Activated CD8-positive, alpha-beta T cell treated with anti-CD3 and anti-CD28 coated beads for 36 hours (primary cell): ENCODE measurements at regions not wholly inside any gene's neighbourhood (a gene's known extent, or its start where the extent isn't known, plus 50 kb on each side); places are given as distances from the start of the nearest gene placed in this dataset.

Experiments used
- ATAC-seq: fragments of 200-7000 bp; cut with Tn5 transposase; one replicate; pipeline ENCODE4 v1.10.0; 2021; ENCODE audit warnings: mild to moderate bottlenecking, moderate library complexity
- CTCF ChIA-PET: fragments of 350-600 bp; sonication (Branson Sonifier 250); formaldehyde crosslinking; loops from one replicate; lab custom pipeline; 2021; ENCODE audit warnings: antibody characterized with exemption; lab: Charles Lee
- POLR2A ChIA-PET: fragments of 350-600 bp; sonication (Branson Sonifier 250); formaldehyde crosslinking; loops from one replicate; lab custom pipeline; 2021; ENCODE audit warnings: antibody characterized with exemption; lab: Charles Lee
- DNase-seq: peaks from one replicate; pipeline ENCODE4 v3.0.0-alpha.2; 2020
- H3K27ac Mint-ChIP-seq: one replicate; pipeline ENCODE4 v1.8.0; 2021; ENCODE audit warnings: mild to moderate bottlenecking, mixed read lengths
- H3K27me3 Mint-ChIP-seq: one replicate; pipeline ENCODE4 v1.8.0; 2021; ENCODE audit warnings: mixed read lengths
- H3K36me3 Mint-ChIP-seq: one replicate; pipeline ENCODE4 v1.8.0; 2021; ENCODE audit warnings: low read depth, mixed read lengths
- H3K4me1 Mint-ChIP-seq: one replicate; pipeline ENCODE4 v1.8.0; 2021; ENCODE audit warnings: low read depth, mixed read lengths
- H3K4me3 Mint-ChIP-seq: one replicate; pipeline ENCODE4 v1.8.0; 2021; ENCODE audit warnings: mild to moderate bottlenecking, moderate library complexity, mixed read lengths
- H3K9me3 Mint-ChIP-seq: one replicate; pipeline ENCODE4 v1.8.0; 2021; ENCODE audit warnings: mixed read lengths
- intact Hi-C: fragments of 100-400 bp; cut with micrococcal nuclease; formaldehyde crosslinking; loops from one replicate; pipeline ENCODE4 v1.10.0; 2022
- TF ChIP-seq, protein P1 (sequence below): fragments of 200-600 bp; IDR thresholded peaks from one replicate; pipeline ENCODE4 v1.8.0; 2022; ENCODE audit warnings: antibody characterized with exemption, mild to moderate bottlenecking

DNA sequence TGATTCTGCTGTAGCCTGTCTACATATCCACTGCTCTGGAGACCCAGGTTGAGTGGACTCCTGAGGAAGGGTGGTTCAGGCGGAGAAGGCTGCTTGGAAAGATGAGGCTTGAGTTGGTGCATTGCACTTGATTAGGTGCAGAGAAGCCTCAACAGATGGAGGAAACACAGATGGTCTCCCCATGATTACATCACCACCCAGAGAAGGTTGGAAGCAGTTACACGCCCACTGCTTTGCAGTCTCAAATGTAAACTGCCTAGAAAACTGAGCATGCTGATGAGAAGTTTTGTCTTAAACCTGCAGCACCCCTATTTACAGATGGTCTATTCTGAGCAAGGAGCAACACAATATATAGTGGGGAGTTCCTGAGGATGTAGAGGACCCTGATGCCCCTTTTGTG is 266.6 kb downstream of the PIK3R1 start:
- H3K36me3 Mint-ChIP-seq: no peaks in the 10 kb centered on the region
- H3K27me3 Mint-ChIP-seq: peaks cover 8% of the 10 kb centered on the region
- no peaks in the 10 kb centered on the region for H3K9me3 Mint-ChIP-seq
- no peak overlapping the region for H3K27ac Mint-ChIP-seq
- H3K4me3 Mint-ChIP-seq: no peak overlapping the region
- CTCF ChIA-PET: no interaction called here
- TF ChIP-seq, protein P1, sequence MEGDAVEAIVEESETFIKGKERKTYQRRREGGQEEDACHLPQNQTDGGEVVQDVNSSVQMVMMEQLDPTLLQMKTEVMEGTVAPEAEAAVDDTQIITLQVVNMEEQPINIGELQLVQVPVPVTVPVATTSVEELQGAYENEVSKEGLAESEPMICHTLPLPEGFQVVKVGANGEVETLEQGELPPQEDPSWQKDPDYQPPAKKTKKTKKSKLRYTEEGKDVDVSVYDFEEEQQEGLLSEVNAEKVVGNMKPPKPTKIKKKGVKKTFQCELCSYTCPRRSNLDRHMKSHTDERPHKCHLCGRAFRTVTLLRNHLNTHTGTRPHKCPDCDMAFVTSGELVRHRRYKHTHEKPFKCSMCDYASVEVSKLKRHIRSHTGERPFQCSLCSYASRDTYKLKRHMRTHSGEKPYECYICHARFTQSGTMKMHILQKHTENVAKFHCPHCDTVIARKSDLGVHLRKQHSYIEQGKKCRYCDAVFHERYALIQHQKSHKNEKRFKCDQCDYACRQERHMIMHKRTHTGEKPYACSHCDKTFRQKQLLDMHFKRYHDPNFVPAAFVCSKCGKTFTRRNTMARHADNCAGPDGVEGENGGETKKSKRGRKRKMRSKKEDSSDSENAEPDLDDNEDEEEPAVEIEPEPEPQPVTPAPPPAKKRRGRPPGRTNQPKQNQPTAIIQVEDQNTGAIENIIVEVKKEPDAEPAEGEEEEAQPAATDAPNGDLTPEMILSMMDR: no peak
- intact Hi-C loops: no loop called here
- DNase-seq (no peak), ATAC-seq (no peak)
- POLR2A ChIA-PET: no interaction called here
- H3K4me1 Mint-ChIP-seq: no peaks in the 10 kb centered on the region

DNA sequence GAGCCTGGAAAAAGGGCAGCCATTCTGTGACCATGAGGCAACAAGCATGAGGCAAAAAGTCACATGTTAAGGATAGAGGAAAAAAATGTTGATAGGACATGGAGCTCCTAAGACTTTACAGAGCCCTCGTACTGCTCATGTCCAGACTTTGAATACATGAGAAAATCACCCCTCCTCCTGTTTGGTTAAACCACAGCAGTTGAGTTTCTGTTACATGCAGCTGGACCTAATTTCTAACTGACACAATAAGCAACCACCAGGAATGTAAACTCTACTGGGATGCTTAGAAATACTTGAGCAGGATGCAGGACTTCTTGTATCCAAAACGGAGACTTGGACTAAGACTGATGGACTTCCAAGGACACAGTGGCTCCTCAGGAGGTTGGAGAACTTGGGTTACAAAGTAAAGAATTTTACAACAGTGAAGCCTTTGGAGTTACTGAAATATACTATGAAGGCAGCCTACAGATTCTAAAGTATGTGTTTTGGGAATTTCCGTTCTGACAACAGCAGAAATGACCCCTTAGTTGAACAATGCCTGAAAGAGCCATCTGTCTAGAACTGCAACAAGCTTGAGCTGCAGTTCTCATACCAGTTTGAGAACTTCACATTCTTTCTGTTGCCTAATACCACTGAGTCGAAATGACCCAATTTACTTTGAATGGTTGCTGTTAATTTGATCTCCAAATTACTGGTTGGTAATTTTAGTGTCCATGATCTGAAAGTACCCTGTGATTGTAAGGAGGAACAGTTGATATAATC is 268.9 kb downstream of the PIK3R1 start:
- intact Hi-C loops: no loop called here
- POLR2A ChIA-PET: no interaction called here
- H3K27me3 Mint-ChIP-seq: peaks cover 8% of the 10 kb centered on the region
- H3K4me1 Mint-ChIP-seq: no peaks in the 10 kb centered on the region
- TF ChIP-seq, protein P1: no peak
- ATAC-seq: no peak
- no peak for DNase-seq
- H3K36me3 Mint-ChIP-seq: no peaks in the 10 kb centered on the region
- H3K9me3 Mint-ChIP-seq: no peaks in the 10 kb centered on the region
- CTCF ChIA-PET: interaction anchor here (1.1 kb wide), 1 partner anchor 24 kb away, joined by 3 read pairs; no protein-coding TSS in a partner anchor
- H3K4me3 Mint-ChIP-seq: no peak overlapping the region
- H3K27ac Mint-ChIP-seq: no peak overlapping the region

DNA sequence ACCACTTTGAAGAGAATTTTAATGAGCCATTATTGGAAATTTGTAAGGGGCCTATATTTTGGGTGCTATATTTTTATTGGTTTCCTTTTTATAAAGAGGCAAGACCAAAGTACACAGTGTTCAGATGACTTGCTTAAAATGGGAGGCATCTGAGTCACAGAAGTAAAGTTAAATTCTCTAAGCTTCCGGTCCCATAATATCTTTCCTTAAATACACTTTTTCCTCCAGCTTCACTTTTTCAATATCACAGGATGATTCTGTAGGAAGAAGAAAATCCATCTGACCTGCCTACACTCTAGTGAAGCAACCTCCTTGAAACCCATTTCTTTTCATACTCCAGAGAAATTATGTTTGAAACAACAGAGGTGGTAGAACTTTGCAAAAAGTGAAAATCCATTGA is 274.0 kb downstream of the PIK3R1 start:
- POLR2A ChIA-PET: no interaction called here
- no peak for ATAC-seq
- Mint-ChIP-seq H3K27ac (no peak overlapping the region), H3K36me3 (no peaks in the 10 kb centered on the region), H3K4me3 (no peak overlapping the region), H3K9me3 (no peaks in the 10 kb centered on the region), H3K27me3 (peaks cover 8% of the 10 kb centered on the region), H3K4me1 (no peaks in the 10 kb centered on the region)
- DNase-seq: no peak
- TF ChIP-seq, protein P1: no peak
- CTCF ChIA-PET: no interaction called here
- intact Hi-C loops: no loop called here

DNA sequence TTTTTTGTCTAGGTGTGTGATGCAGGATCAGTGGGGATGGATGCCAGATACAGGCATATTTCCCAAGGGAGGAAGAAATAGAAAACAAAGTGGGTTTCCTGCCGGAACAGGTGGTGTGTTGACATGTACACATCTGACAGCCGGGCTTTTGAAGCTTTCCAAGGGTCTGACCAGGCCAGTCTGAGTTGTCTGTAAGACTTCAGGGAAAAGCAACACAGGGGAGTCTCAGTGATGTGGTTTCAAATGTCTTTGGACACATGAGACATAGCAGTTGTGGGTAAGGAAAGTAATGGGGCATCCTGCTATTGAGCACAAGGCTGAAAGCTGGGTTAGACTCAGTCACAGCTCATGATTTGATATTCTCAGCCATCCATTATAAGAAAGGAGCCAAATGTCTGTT is 274.9 kb downstream of the PIK3R1 start:
- TF ChIP-seq, protein P1: no peak
- no peaks in the 10 kb centered on the region for H3K36me3 Mint-ChIP-seq
- no peak overlapping the region for H3K4me3 Mint-ChIP-seq
- intact Hi-C loops: no loop called here
- DNase-seq (no peak), ATAC-seq (no peak)
- POLR2A ChIA-PET: no interaction called here
- H3K9me3 Mint-ChIP-seq: no peaks in the 10 kb centered on the region
- CTCF ChIA-PET: no interaction called here
- H3K27me3 Mint-ChIP-seq: peaks cover 5% of the 10 kb centered on the region
- no peak overlapping the region for H3K27ac Mint-ChIP-seq
- no peaks in the 10 kb centered on the region for H3K4me1 Mint-ChIP-seq

DNA sequence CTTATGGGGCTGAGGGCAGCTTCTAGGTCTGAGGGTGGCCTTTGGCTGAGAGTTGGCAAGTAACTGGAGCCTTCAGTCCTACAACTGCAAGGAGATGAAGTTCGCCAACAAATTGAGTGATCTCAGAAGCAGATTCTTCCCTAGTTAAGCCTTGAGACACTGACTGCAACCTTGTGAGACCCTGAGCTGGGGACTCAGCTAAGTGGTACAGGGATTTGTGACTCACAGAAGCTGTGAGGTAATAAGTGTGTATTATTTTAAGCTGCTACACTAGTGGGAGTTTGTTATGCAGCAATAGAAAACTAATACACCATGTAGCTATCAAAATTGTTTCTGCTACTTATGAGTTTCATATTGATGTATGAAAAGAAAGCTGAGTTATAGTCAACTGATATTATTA is 279.2 kb downstream of the PIK3R1 start:
- POLR2A ChIA-PET: no interaction called here
- H3K9me3 Mint-ChIP-seq: peaks cover 21% of the 10 kb centered on the region
- no peaks in the 10 kb centered on the region for H3K27me3 Mint-ChIP-seq
- peaks cover 8% of the 10 kb centered on the region for H3K36me3 Mint-ChIP-seq
- no peak overlapping the region for H3K27ac Mint-ChIP-seq
- CTCF ChIA-PET: no interaction called here
- intact Hi-C loops: no loop called here
- H3K4me1 Mint-ChIP-seq: no peaks in the 10 kb centered on the region
- H3K4me3 Mint-ChIP-seq: no peak overlapping the region
- TF ChIP-seq, protein P1: no peak
- no peak for DNase-seq
- ATAC-seq: no peak
